SK-N-SH (cell line): ENCODE measurements at regions not wholly inside any gene's neighbourhood (a gene's known extent, or its start where the extent isn't known, plus 50 kb on each side); places are given as distances from the start of the nearest gene placed in this dataset.
"Not testable (repeated sequence)": the region's sequence is repeated elsewhere in the genome, so short reads cannot be mapped to it uniquely, and the experiment has no call there.

ENCODE experiments used
- CTCF ChIA-PET: fragments of 300-600, 350-600 bp; formaldehyde crosslinking; extraction: SDS; loops from one replicate; lab custom pipeline; 2021; lab: Yijun Ruan, JAX
- POLR2A ChIA-PET: fragments of 350-600 bp; sonication (Branson Sonifier 250); formaldehyde crosslinking; extraction: SDS; loops from one replicate; lab custom pipeline; 2020; ENCODE audit warnings: antibody characterized with exemption, inconsistent platforms; lab: Yijun Ruan, JAX
- DNase-seq: peaks from one replicate; pipeline ENCODE4 v3.0.0; 2012
- H2AFZ ChIP-seq: fragments of 200-600 bp; sonication (generic); 2 replicates; pipeline ENCODE4 v1.8.1; 2016; ENCODE audit warnings: antibody characterized with exemption, mild to moderate bottlenecking, low read depth
- H3F3A ChIP-seq: fragments of 200-600 bp; sonication (generic); replicated peaks from 2 replicates; pipeline ENCODE3; 2016; ENCODE audit warnings: antibody characterized with exemption, mild to moderate bottlenecking; ENCODE audit not compliant: insufficient read depth
- H3K27ac ChIP-seq, 2 experiments: fragments of 200-500 bp in 1 of 2; fragments of 200-600 bp in 1 of 2; sonication (Bioruptor generic) in 1 of 2; sonication (generic), shearing (Covaris generic) in 1 of 2; 2 replicates each; pipeline versions ENCODE4 v1.5.1 to v1.6.1; 2014 to 2016; ENCODE audit warnings: low read depth in 2 of 2, inconsistent platforms in 1 of 2, low read length in 1 of 2, mild to moderate bottlenecking in 1 of 2, mixed read lengths in 1 of 2
- H3K27me3 ChIP-seq: fragments of 200-600 bp; sonication (generic), shearing (Covaris generic); 2 replicates; pipeline ENCODE4 v1.6.1; 2016; ENCODE audit warnings: mixed run types; ENCODE audit not compliant: insufficient read depth
- H3K36me3 ChIP-seq, 2 experiments: fragments of 200-500 bp in 1 of 2; fragments of 200-600 bp in 1 of 2; sonication (Bioruptor generic) in 1 of 2; sonication (generic) in 1 of 2; replicated peaks in 1 of 2; 2 replicates each; pipeline versions ENCODE3 to v1.5.1; 2014 to 2016; ENCODE audit warnings: low read length in 1 of 2, mild to moderate bottlenecking in 1 of 2; ENCODE audit not compliant: insufficient read depth in 2 of 2, control insufficient read depth in 1 of 2
- H3K4me1 ChIP-seq, 2 experiments: fragments of 200-500 bp in 1 of 2; fragments of 200-600 bp in 1 of 2; sonication (Bioruptor generic) in 1 of 2; sonication (generic), shearing (Covaris generic) in 1 of 2; 2 replicates each; pipeline versions ENCODE4 v1.5.1 to v1.6.1; 2014 to 2016; ENCODE audit warnings: low read depth in 1 of 2, low read length in 1 of 2, mixed run types in 1 of 2; ENCODE audit not compliant: insufficient read depth in 2 of 2, control insufficient read depth in 1 of 2
- H3K4me2 ChIP-seq: fragments of 200-600 bp; sonication (generic), shearing (Covaris generic); 2 replicates; pipeline ENCODE4 v1.6.1; 2017; ENCODE audit warnings: mixed run types
- H3K4me3 ChIP-seq, 2 experiments: fragments of 200-500 bp in 1 of 2; fragments of 200-600 bp in 1 of 2; sonication (Bioruptor generic) in 1 of 2; sonication (generic), shearing (Covaris generic) in 1 of 2; 2 replicates each; pipeline versions ENCODE4 v1.5.1 to v1.8.1; 2014 to 2016; ENCODE audit warnings: low read depth in 2 of 2, inconsistent platforms in 1 of 2, low read length in 1 of 2, mild to moderate bottlenecking in 1 of 2, mixed read lengths in 1 of 2, moderate library complexity in 1 of 2
- H3K79me2 ChIP-seq: fragments of 200-600 bp; sonication (generic); 2 replicates; pipeline ENCODE4 v1.8.1; 2017; ENCODE audit warnings: mild to moderate bottlenecking; ENCODE audit not compliant: insufficient read depth
- H3K9ac ChIP-seq: fragments of 200-600 bp; sonication (generic); 2 replicates; pipeline ENCODE4 v1.6.1; 2017; ENCODE audit warnings: mixed run types
- H3K9me2 ChIP-seq: fragments of 200-600 bp; sonication (generic); 2 replicates; pipeline ENCODE4 v1.6.1; 2017; ENCODE audit warnings: mixed run types
- H3K9me3 ChIP-seq: fragments of 200-600 bp; sonication (generic); 2 replicates; pipeline ENCODE4 v1.6.1; 2017; ENCODE audit warnings: mixed run types, mild to moderate bottlenecking, moderate library complexity
- H4K20me1 ChIP-seq: fragments of 200-600 bp; sonication (generic); 2 replicates; pipeline ENCODE4 v1.6.1; 2017; ENCODE audit warnings: mild to moderate bottlenecking, mixed run types; ENCODE audit not compliant: insufficient read depth
- ELF1 ChIP-seq: IDR thresholded peaks from 2 replicates; pipeline ENCODE4 v1.4.0; 2012
- GABPA ChIP-seq: IDR thresholded peaks from 2 replicates; pipeline ENCODE4 v1.4.0; 2012; ENCODE audit warnings: low read depth, mild to moderate bottlenecking
- NFIC ChIP-seq: IDR thresholded peaks from 2 replicates; pipeline ENCODE4 v1.4.0; 2012; ENCODE audit warnings: borderline replicate concordance
- PBX3 ChIP-seq: IDR thresholded peaks from 2 replicates; pipeline ENCODE4; 2012
- RCOR1 ChIP-seq: fragments of 150-350 bp; IDR thresholded peaks from 2 replicates; pipeline ENCODE4 v1.6.1; 2017; ENCODE audit warnings: antibody characterized with exemption, low read length
- SIN3A ChIP-seq: IDR thresholded peaks from 2 replicates; pipeline ENCODE4 v1.6.1; 2012; ENCODE audit warnings: low read depth, mild to moderate bottlenecking, low read length, moderate library complexity, borderline replicate concordance
- SMC3 ChIP-seq: IDR thresholded peaks from 2 replicates; pipeline ENCODE4 v1.6.1; 2012; ENCODE audit warnings: low read depth, low read length, improper control_type of control experiment
- TCF12 ChIP-seq: IDR thresholded peaks from 2 replicates; pipeline ENCODE4 v1.4.0; 2012
- TEAD4 ChIP-seq: IDR thresholded peaks from 2 replicates; pipeline ENCODE4 v1.4.0; 2012; ENCODE audit warnings: mild to moderate bottlenecking, borderline replicate concordance; ENCODE audit not compliant: insufficient read depth
- USF1 ChIP-seq: IDR thresholded peaks from 2 replicates; pipeline ENCODE4 v1.4.0; 2012; ENCODE audit warnings: low read depth, borderline replicate concordance
- ZBTB33 ChIP-seq: IDR thresholded peaks from 2 replicates; pipeline ENCODE4 v1.4.0; 2012; ENCODE audit warnings: low read depth, borderline replicate concordance
- whole genome bisulfite sequencing: methylation state at CpG from one replicate; pipeline ENCODE4 v1.1.6; 2017; ENCODE audit warnings: low lambda C conversion rate; 5-methylcytosine and 5-hydroxymethylcytosine counted together

- no peaks in the 10 kb centered on the region for H3F3A ChIP-seq
- H4K20me1 ChIP-seq: no peaks in the 10 kb centered on the region
- no peaks in the 10 kb centered on the region for H3K9me3 ChIP-seq
- TF ChIP-seq NFIC: no peak
- TF ChIP-seq TEAD4: no peak
- TF ChIP-seq PBX3: no peak
- no peak for TF ChIP-seq SMC3
- TF ChIP-seq TCF12: no peak
- TF ChIP-seq ZBTB33: no peak
- no peak for TF ChIP-seq ELF1
- no peak for TF ChIP-seq GABPA
- TF ChIP-seq RCOR1: no peak
- CTCF ChIA-PET: no interaction called here
- no peak overlapping the region for H2AFZ ChIP-seq
- no peaks in the 10 kb centered on the region for H3K4me1 ChIP-seq
- no peak overlapping the region for H3K27ac ChIP-seq
- no peak overlapping the region for H3K4me2 ChIP-seq
- WGBS: 49% methylated on average over 7 of the region's 7 CpGs
- no peak overlapping the region for H3K9ac ChIP-seq
- no peaks in the 10 kb centered on the region for H3K79me2 ChIP-seq
- DNase-seq: peak; percentile 19
- H3K9me2 ChIP-seq: no peaks in the 10 kb centered on the region
- H3K36me3 ChIP-seq: no peaks in the 10 kb centered on the region
- POLR2A ChIA-PET: no interaction called here
- no peaks in the 10 kb centered on the region for H3K27me3 ChIP-seq
- no peak overlapping the region for H3K4me3 ChIP-seq
Observed at GRCh38 chr1:199946305-199947155, 81.0 kb upstream of the NR5A2 start.

DNA sequence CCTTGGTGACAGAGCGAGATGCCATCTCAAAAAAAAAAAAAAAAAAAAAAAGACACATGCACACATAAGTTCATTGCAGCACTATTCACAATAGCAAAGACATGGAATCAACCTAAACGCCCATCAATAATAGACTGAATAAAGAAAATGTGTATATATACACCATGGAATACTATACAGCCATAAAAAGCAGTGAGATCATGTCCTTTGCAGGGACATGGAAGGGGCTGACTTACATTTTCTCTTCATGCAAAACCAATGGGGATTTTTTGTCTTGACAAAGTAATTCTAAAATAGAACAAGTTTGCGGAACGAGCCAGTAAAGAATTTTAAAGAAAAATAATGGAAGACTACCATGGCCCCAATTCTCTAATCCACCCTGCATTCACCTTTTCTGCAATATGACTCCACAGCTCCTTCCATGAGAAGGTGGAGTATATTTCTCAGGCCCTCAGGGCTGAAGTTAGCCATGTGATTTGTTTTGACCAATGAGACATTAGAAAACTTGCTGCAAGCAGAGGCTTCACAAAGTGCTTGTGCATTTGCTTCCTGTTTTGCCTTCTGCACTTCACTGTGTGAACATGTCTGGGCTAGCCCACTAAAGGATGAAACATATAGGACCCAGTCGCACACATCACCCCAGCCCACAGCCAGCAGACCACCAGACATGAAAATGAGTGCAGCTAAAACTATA is 78.8 kb upstream of the NR5A2 start:
- Histone ChIP-seq H3K9ac (no peak overlapping the region), H3K4me2 (no peak overlapping the region), H3F3A (no peaks in the 10 kb centered on the region), H3K9me2 (no peaks in the 10 kb centered on the region), H3K4me1 (no peaks in the 10 kb centered on the region), H3K9me3 (no peaks in the 10 kb centered on the region), H3K36me3 (no peaks in the 10 kb centered on the region), H2AFZ (peak overlapping the region; percentile 39; the same call in 1 of the 2 replicates), H3K4me3 (no peak overlapping the region), H4K20me1 (no peaks in the 10 kb centered on the region), H3K27ac (no peak overlapping the region), H3K27me3 (no peaks in the 10 kb centered on the region), H3K79me2 (no peaks in the 10 kb centered on the region)
- TF ChIP-seq USF1 (peak; percentile 13; the same call in 1 of the 2 replicates), SIN3A (no peak)
- no peak for DNase-seq
- ChIA-PET CTCF (interaction anchor here (1.5 kb wide), 1 partner anchor 12 kb away, joined by 4 read pairs; no protein-coding TSS in a partner anchor), POLR2A (no interaction called here)
- WGBS: 82% methylated on average over 5 of the region's 5 CpGs

DNA sequence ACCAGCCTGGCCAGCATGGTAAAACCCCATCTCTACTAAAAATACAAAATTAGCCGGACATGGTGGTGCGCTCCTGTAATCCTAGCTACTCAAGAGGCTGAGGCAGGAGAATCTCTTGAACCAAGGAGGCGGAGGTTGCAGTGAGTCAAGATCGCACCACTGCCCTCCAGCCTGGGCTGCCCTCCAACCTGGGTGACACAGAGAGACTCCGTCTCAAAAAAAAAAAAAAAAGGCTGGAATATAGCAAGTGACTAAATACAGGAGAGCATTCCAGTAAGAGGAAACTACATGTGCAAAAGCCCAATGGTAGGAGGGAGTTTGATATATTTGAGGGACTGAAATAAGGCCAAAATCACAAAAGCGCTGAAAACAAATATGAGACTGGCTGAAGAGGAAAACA is 76.5 kb upstream of the NR5A2 start:
- H3K27me3 ChIP-seq, H3K4me1 ChIP-seq, POLR2A ChIA-PET, H3K4me2 ChIP-seq, H3K79me2 ChIP-seq, DNase-seq, H3K27ac ChIP-seq, H3K4me3 ChIP-seq, H2AFZ ChIP-seq, CTCF ChIA-PET, H3K36me3 ChIP-seq, H3K9me3 ChIP-seq, H3F3A ChIP-seq, H3K9ac ChIP-seq, H4K20me1 ChIP-seq, H3K9me2 ChIP-seq: not testable (repeated sequence)
- WGBS: 80% methylated on average over 6 of the region's 6 CpGs
